Spleen (tissue), 11 donors: ENCODE measurements at regions not wholly inside any gene's neighbourhood (a gene's known extent, or its start where the extent isn't known, plus 50 kb on each side); places are given as distances from the start of the nearest gene placed in this dataset.

Experiments
- DNase-seq: peaks from one replicate; pipeline ENCODE4 v3.0.0-alpha.2; 2020
- H3K27ac ChIP-seq, 8 donors: fragments of 200-600 bp; sonication (generic) in 7 of 8; 1 replicate in 4 of 8; 2 replicates in 4 of 8; pipeline versions ENCODE4 v1.5.0 to v1.8.0; 2016 to 2021; ENCODE audit warnings: inconsistent platforms in 4 of 8, mild to moderate bottlenecking in 4 of 8, moderate library complexity in 1 of 8
- H3K27me3 ChIP-seq, 7 donors: fragments of 200-600 bp; sonication (generic) in 6 of 7; replicated peaks in 1 of 7; 1 replicate in 4 of 7; 2 replicates in 3 of 7; pipeline versions ENCODE4 v1.5.0 to v1.8.0; 2016 to 2021; ENCODE audit warnings: inconsistent platforms in 3 of 7, mild to moderate bottlenecking in 1 of 7
- H3K36me3 ChIP-seq, 6 donors: fragments of 200-600 bp; sonication (generic) in 5 of 6; 1 replicate in 4 of 6; 2 replicates in 2 of 6; pipeline versions ENCODE4 v1.5.0 to v1.8.0; 2016 to 2021; ENCODE audit warnings: inconsistent platforms in 2 of 6
- H3K4me1 ChIP-seq, 6 donors: fragments of 200-600 bp; sonication (generic) in 5 of 6; 1 replicate in 3 of 6; 2 replicates in 3 of 6; pipeline versions ENCODE4 v1.5.0 to v1.8.0; 2016 to 2021; ENCODE audit warnings: inconsistent platforms in 3 of 6
- H3K4me3 ChIP-seq, 8 donors: fragments of 200-600 bp; sonication (generic) in 7 of 8; 1 replicate in 4 of 8; 2 replicates in 4 of 8; pipeline versions ENCODE4 v1.5.0 to v1.8.0; 2016 to 2021; ENCODE audit warnings: inconsistent platforms in 4 of 8, mild to moderate bottlenecking in 4 of 8, moderate library complexity in 2 of 8
- H3K9me3 ChIP-seq, 8 donors: fragments of 200-600 bp; sonication (generic) in 7 of 8; 1 replicate in 4 of 8; 2 replicates in 4 of 8; pipeline versions ENCODE4 v1.5.0 to v1.8.0; 2016 to 2021; ENCODE audit warnings: inconsistent platforms in 4 of 8
- POLR2A ChIP-seq, 3 donors: fragments of 450-650 bp; IDR thresholded peaks; one replicate each; pipeline ENCODE4 v1.5.1; 2017; ENCODE audit warnings: antibody characterized with exemption in 3 of 3, mild to moderate bottlenecking in 1 of 3
- POLR2AphosphoS5 ChIP-seq, 3 donors: sonication (generic); formaldehyde crosslinking; IDR thresholded peaks; one replicate each; pipeline ENCODE4 v1.5.1; 2017; ENCODE audit warnings: antibody characterized with exemption in 3 of 3
- WGBS, 5 donors: extraction: QIAGEN DNeasy Blood & Tissue Kit in 3 of 5; methylation state at CpG; one replicate each; pipeline versions ENCODE4 v1.1.5 to v1.1.7; 2013 to 2018; 5-methylcytosine and 5-hydroxymethylcytosine counted together
- intact Hi-C: fragments of 100-400 bp; cut with DNase I; formaldehyde crosslinking; loops from one replicate; pipeline ENCODE4 v1.15.0; 2023; ENCODE audit warnings: low total_unique reads
- TF ChIP-seq, protein P1 (sequence below), 11 experiments: fragments of 200-600 bp in 7 of 11; fragments of 450-650 bp in 4 of 11; sonication (generic) in 4 of 11; IDR thresholded peaks in 8 of 11; conservative IDR thresholded peaks in 3 of 11; 1 replicate in 7 of 11; 2 replicates in 4 of 11; pipeline versions ENCODE4 v1.4.0 to v1.8.0; 2016 to 2021; ENCODE audit warnings: antibody characterized with exemption in 11 of 11, inconsistent platforms in 4 of 11, mild to moderate bottlenecking in 1 of 11
- donor health status: healthy with polysubstance abuse.
- donor health status: DM: no; HTN: no; CAD: no; lungs with moderate emphysema.
- donor health status: DM: no; HTN: no; CAD: no.
- donor health status: Bipolar disorder and iron deficiency.
- donor health status: healthy.
- donor health status: DM: no; HTN: no; CAD: no.
- donor health status: DM: yes; HTN: yes; CAD: no.

DNA sequence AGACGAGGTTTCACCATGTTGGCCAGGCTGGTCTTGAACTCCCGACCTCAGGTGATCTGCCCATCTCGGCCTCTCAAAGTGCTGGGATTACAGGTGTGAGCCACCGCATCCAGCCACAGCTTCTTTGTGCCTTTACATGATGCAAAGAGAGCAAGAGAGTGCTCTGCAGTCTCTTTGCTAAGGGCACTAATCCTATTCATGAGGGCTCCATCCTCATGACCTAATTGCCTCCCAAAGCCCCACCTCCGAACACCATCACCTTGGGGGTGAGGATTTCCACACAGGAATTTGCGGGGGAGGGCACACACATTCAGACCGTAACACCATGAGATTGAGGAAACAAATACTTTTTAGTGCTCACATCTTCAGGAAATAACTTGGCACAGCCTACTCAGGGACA is 91.8 kb downstream of the PDCL3 start:
- no peak for DNase-seq
- Histone ChIP-seq H3K4me1 (no peaks in the 10 kb centered on the region), H3K9me3 (peaks cover 0 to 6% (median 0%) of the 10 kb centered on the region in 8 donors), H3K27ac (no peak overlapping the region), H3K27me3 (no peaks in the 10 kb centered on the region), H3K36me3 (no peaks in the 10 kb centered on the region), H3K4me3 (no peak overlapping the region)
- WGBS, 5 donors = 85 to 87% (median 86%) methylated on average over 7 of the region's 7 CpGs
- intact Hi-C loops = no loop called here
- TF ChIP-seq POLR2A (IDR thresholded peaks at IDR 0.05) (no peak), POLR2AphosphoS5 (IDR thresholded peaks at IDR 0.05) (no peak)
- TF ChIP-seq, protein P1, sequence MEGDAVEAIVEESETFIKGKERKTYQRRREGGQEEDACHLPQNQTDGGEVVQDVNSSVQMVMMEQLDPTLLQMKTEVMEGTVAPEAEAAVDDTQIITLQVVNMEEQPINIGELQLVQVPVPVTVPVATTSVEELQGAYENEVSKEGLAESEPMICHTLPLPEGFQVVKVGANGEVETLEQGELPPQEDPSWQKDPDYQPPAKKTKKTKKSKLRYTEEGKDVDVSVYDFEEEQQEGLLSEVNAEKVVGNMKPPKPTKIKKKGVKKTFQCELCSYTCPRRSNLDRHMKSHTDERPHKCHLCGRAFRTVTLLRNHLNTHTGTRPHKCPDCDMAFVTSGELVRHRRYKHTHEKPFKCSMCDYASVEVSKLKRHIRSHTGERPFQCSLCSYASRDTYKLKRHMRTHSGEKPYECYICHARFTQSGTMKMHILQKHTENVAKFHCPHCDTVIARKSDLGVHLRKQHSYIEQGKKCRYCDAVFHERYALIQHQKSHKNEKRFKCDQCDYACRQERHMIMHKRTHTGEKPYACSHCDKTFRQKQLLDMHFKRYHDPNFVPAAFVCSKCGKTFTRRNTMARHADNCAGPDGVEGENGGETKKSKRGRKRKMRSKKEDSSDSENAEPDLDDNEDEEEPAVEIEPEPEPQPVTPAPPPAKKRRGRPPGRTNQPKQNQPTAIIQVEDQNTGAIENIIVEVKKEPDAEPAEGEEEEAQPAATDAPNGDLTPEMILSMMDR (IDR thresholded peaks at IDR 0.05 in 8 of 11, conservative IDR thresholded peaks at IDR 0.05 in 3 of 11) = no peak

DNA sequence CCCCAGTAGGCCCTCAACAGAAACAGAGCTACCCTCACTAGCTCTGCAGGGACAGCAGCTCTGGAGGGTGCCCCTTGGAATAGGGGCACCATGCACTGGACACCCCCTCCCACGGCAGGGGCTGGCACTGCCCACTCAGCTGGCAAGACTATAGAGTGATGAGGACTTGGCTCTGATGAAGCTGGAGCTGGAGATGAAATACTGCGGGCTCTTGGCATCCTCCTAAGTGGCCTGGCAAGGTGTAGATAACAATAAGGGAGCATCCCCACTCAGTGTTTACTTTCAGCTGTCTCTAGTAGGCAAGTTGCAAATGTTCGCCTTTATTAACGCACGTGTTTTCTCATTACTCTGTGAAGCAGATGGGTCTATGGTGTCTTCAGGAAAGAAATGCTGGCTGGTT is 92.7 kb downstream of the PDCL3 start:
- no peaks in the 10 kb centered on the region for H3K4me1 ChIP-seq
- peaks cover 0 to 6% (median 0%) of the 10 kb centered on the region in 8 donors for H3K9me3 ChIP-seq
- 89 to 98% (median 95%) methylated on average over 5 of the region's 5 CpGs for WGBS, 5 donors
- intact Hi-C loops = no loop called here
- H3K36me3 ChIP-seq = no peaks in the 10 kb centered on the region
- H3K4me3 ChIP-seq = no peak overlapping the region
- no peak overlapping the region for H3K27ac ChIP-seq
- TF ChIP-seq POLR2A (IDR thresholded peaks at IDR 0.05) (no peak), POLR2AphosphoS5 (IDR thresholded peaks at IDR 0.05) (no peak)
- TF ChIP-seq, protein P1 (IDR thresholded peaks at IDR 0.05 in 8 of 11, conservative IDR thresholded peaks at IDR 0.05 in 3 of 11) = no peak
- H3K27me3 ChIP-seq = no peaks in the 10 kb centered on the region
- DNase-seq = no peak

DNA sequence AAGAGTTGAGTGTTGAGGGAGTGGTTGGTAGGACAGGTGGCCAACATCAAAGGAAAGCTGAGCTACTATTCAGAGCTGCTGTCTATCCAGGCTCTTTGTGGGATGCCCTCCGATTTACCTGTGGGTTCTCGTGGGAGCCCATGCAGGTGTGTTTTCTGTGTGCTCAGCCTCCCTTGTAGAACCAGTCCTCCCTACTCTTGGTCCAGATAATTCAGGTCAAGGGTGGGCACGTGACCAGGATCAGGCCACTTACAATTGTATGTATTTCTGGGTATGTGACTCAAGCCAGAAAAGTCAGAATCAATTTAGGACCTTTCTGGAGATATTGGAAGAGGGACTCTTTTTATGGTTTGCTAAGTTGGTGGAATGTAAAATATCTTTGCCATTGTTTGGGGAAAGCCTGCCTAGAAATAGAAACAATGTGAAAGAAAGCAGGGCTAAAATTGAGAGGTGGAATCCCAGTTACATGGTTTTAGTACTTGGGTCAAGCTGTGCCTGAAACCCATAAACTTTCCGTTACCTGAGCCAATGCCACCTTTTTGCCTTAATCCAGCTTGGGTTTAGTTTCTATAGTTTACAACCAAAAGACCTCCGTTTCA is 93.2 kb downstream of the PDCL3 start:
- no peak for DNase-seq
- no peak overlapping the region for H3K27ac ChIP-seq
- H3K4me3 ChIP-seq = no peak overlapping the region
- WGBS, 5 donors = 86 to 90% (median 87%) methylated on average over 5 of the region's 5 CpGs
- H3K9me3 ChIP-seq = peaks cover 0 to 6% (median 0%) of the 10 kb centered on the region in 8 donors
- no peaks in the 10 kb centered on the region for H3K36me3 ChIP-seq
- TF ChIP-seq, protein P1 (IDR thresholded peaks at IDR 0.05 in 8 of 11, conservative IDR thresholded peaks at IDR 0.05 in 3 of 11) = no peak
- TF ChIP-seq POLR2A (IDR thresholded peaks at IDR 0.05) (no peak), POLR2AphosphoS5 (IDR thresholded peaks at IDR 0.05) (no peak)
- intact Hi-C loops = no loop called here
- no peaks in the 10 kb centered on the region for H3K27me3 ChIP-seq
- H3K4me1 ChIP-seq = no peaks in the 10 kb centered on the region

DNA sequence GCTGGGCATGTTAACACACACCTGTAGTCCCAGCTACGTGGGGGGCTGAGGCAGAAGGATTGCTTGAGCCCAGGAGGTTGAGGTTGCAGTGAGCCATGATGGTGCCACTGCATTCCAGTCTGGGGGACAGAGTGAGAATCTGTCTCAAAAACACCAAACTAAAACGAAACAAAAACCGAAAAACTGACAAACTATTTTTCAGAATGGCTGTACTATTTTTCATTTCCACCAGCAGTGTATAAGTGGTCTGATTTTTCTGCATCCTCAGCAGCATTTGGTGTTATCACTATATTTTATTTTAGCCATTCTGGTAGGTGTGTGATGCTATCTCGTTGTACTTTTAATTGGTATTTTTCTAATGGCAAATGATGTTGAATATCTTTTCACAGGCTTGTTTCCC is 95.2 kb downstream of the PDCL3 start:
- DNase-seq = no peak
- Histone ChIP-seq H3K36me3 (no peaks in the 10 kb centered on the region), H3K4me3 (no peak overlapping the region), H3K4me1 (no peaks in the 10 kb centered on the region), H3K9me3 (peaks cover 0 to 6% (median 0%) of the 10 kb centered on the region in 8 donors), H3K27ac (no peak overlapping the region), H3K27me3 (no peaks in the 10 kb centered on the region)
- 80 to 92% (median 84%) methylated on average over 4 of the region's 4 CpGs for WGBS, 5 donors
- TF ChIP-seq POLR2A (IDR thresholded peaks at IDR 0.05) (no peak), POLR2AphosphoS5 (IDR thresholded peaks at IDR 0.05) (no peak)
- TF ChIP-seq, protein P1 (IDR thresholded peaks at IDR 0.05 in 8 of 11, conservative IDR thresholded peaks at IDR 0.05 in 3 of 11) = no peak
- intact Hi-C loops = no loop called here
